HG02571 (cell line): ENCODE measurements at regions not wholly inside any gene's neighbourhood (a gene's known extent, or its start where the extent isn't known, plus 50 kb on each side); places are given as distances from the start of the nearest gene placed in this dataset.

Experiments used
- ATAC-seq: cut with Tn5 transposase; IDR thresholded peaks from one replicate; pipeline ENCODE4 v1.9.1; 2021; ENCODE audit warnings: mild to moderate bottlenecking, moderate library complexity; ENCODE audit not compliant: unreplicated experiment

DNA sequence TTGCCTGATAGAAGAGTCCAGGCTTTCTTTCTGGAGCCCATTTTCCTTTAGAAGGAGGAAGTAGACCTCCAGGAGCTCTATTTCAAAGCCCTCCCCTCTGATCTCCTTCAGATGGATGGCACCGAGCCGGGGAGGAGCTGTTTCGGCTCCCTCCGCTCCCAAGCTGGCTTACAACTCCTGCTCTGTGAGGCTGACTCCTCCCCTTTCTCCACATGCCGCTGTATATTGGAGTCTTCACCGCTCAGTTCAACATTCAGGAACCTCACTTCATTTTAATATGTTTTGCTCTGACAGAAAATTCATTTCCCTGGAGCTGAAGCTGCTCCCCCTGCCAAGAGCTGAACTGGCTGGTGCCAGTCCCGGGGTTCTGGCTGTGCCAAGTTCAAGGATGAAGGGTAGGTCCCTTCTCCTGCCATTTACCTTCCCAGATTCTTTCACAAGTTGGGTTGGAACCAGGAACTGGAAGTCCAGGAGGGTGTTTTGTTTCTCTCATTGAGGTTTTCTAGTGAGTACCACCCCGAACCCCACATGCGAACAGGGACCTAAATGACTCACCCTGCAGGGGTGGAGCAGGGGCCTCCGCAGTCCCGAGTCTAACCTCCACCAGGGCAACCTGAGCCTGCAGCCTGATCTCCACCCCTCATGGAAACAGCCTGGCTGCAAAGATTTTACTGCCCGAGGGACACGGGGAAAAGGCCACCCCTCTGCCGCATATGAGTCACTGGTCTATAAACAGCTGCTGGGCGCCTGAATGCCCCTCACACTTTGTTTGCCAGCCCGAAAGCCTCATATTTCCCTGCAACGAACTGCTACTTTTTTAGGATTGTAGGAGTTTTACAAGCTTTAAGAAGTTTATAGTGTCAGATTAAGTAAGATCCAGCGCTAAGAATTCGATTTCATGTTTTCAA is 68.6 kb upstream of the FOXA2 start:
- ATAC-seq = no peak

DNA sequence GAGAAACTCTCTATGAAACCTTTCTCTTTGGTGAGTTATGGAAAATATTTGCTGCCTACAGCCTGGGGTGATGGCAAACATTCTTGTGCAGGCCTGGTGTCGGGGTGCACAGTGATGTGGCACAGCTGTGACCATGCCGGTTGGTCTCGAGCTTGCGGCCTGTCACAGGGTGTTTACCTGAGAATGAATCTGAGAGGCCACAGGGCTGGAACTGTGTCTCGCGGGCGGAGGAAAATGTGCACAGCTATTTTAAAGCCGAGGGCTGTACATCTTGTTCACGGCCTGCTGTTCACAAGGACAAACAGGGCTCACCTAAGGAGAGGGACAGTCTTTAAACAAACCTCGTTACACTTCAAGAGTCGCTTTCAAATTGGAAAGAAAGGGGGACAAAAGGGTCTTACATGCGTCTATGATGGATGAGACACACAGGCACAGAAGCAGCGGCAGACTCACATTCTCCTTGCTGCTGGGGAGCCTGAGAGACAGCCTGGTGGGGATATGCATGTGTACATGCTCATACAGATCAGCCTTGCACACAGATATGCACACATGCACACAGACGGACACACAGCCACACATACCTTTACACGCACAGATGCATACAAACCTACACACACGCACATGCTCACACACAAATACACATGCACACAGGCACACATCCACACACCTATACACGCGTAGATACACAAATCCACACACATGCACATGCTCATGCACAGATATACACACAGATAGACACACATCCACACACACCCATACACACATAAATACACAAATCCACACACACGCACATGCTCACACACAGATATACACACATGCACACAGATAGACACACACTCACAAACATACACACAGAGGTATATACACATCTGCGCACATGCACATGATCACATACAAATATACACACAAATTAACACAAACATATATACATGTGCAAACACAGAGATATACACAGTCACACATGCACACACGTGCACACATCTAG is 69.6 kb upstream of the FOXA2 start:
- no peak for ATAC-seq

DNA sequence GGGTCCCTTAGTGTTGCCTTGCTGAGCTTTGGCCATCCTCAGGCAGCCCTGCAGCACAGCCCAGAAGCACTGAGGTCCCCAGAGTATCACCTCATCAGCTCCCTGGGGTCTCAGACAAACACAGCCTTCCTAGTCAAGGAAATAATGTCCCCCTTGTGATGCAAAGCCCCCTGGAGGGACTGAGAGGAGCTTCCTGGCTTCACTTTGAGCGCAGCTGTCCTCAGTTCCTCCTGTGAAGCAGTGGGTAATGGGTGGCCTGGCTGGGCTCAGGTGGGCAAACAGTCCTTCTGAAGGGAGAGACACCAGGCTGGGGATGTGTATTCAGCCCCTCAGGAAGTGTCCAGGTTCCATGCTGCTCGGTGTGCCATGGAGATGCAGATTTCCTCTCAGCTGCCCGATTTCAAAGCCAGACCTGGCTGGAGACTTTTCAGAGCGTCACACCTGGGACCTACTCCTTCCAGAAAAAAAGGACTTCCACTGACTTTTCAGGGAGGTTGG is 79.2 kb upstream of the FOXA2 start:
- ATAC-seq = no peak

DNA sequence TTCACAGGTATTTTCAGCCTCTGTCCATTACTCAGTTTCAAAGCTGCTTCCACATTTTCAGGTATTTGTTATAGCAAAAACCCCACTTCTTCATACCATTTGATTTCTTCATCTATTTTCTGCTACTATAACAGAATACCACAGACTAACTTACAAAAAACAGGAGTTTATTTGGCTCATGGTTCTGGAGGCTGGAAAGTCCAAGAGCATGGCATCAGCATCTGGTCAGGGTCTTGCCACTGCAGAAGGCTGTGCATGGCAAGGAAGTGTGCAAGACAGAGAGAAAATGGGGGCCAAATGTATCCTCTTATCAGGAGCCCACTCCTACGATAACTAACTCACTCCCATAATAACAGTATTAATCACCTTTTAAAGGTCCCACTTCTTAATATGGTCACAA is 82.8 kb upstream of the FOXA2 start:
- ATAC-seq = no peak

DNA sequence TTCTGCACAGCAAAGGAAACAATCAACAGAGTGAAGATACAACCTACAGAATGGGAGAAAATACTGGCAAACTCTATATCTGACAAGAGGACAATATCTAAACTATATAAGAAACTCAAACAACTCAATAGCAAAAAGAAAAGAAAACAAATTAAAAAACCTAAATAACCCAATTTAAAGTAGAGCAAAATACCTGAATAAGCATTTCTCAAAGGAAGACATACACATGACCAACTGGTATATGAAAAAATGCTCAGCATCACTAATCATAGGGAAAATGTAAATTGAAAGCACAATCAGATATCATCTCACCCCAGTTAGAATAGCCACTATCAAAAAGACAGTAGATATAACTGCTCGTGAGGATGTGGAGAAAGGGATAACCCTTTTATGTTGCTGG is 87.8 kb upstream of the FOXA2 start:
- ATAC-seq = no peak

DNA sequence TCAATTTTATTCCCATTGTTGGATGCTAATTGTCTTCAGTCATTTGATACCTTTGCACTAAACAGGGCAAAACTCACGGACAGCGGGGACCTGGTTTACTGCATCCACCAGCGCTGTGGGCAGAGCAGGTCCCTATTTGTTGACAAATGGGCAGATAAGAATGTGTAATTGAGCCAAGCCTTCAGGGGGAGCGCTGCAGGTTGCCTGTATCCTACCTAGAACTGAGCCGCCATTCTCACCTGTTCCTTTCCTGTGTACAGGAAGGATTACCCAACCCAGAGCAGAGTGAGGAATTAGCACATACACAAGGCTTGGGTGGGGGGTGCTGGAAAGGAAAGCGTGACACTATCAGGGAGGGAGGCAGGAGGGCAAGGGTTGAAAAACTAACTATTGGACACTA is 89.1 kb upstream of the FOXA2 start:
- ATAC-seq = no peak

DNA sequence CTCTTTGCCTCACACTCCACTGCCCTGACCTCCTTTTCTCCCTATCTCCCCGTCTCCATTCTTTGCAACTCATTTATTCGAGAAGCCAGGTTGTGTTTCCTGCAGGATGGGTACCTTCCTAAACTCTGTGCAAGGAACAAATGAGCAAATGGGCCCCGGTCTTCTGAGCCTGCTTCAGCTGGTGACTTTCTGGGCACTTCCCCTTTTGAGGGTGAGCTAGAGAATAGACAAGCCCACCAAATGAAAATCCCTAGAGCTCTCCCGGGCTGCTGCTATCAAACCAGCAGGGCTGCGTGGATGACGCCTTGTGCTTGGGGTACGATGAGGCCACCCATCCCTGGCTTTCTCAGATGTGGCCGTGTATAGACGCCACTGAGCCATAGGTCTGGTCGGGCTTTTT is 91.0 kb upstream of the FOXA2 start:
- ATAC-seq = no peak

DNA sequence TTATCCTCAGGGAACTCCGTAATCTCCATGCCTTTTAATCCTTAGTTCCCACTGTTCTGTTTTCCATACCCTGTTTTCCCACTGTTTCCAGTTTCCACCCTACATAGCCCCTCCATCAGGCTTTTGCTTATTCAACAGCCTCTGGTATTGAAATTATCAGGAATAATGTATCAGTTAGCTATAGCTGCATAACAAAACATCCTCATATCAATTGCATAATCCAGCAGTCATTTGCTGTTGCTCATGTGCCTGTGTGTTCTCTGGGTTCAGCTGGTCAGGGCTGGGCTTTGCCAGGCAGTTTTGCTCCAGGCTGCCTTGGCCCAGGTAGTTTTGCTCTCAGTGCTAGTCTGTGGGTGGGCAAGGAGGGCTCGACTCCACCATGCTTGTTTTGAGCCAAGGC is 94.3 kb upstream of the FOXA2 start:
- ATAC-seq = no peak

DNA sequence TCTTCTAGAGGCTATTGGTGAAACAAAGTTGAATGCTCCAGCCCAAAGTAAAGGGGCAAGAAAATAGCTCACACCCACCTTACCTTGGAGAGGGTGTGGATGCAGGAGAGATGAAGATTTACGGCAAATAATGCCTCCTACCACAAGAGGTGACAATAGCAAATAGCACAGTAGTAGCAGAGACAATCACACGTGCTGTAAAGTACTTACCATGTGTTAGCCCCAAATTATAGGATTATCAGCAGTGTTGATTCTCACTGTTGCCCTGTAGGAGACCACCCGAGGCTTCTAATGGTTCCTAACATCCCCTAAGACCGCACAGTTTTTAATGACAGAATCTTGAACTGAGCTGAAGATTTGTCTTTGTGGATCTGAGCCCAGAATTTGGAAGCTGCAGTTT is 94.8 kb upstream of the FOXA2 start:
- ATAC-seq = no peak

DNA sequence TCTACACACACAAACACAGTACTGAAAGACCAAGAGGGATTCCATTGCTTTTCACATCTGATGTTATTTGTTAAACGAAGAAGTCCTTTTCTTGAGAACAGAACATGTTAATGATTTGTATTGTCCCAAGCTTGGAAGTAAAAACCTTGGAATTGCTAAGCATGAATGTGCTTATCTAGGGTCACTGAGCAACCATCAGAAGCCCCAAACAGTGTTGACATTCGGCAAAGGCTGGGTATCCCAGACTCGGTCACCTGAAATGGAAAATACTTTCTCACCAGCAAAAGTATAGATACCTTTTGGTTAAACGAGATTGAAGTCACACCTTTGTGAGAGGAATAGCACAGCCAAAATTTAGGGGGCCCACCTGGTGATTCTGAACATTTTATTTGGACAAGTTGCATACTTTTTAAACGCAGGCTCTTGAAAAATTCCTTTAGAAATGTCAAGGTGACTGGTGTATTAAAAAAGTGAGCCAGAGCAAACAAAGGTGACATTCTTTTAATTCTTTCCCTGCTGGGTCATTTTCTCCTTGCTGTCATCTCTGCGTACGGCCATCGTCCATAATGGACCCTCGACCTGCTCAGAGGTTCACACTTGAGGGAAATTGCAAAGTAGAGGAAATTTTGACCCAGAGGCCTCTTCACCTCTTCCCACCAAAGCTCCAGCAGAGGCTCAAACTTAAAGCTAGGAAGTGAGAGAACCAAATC is 95.8 kb upstream of the FOXA2 start:
- ATAC-seq = no peak

DNA sequence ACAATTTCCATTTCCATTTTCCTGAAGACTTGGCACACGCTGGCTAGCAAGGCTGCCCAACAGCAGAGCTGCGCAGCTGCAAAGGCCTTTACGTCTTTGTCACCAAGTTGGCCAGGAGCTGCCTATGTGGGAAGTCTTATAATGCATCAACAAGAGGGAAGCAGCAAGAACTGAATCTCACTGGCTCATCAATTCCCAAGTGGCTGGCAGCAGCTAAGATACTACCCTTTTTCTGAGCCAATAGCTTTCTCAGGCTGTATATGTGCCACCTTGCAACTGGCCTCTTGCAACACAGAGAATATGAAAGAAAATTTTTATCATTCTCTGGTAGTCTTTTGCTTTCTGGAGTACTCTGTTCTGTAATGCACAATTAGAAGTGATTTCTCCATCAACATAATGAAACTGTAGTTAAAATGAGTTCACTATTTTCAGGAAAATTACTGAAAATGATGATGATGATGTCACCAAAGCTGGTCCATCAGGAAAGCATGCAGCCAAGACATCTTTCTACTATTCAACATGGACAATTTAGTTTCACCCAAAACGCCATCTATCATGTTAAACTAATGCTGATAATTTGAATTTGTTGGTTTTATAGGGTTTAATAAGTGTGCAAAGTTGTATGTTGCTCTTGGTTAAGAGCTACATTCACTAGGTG is 97.3 kb upstream of the FOXA2 start:
- no peak for ATAC-seq

DNA sequence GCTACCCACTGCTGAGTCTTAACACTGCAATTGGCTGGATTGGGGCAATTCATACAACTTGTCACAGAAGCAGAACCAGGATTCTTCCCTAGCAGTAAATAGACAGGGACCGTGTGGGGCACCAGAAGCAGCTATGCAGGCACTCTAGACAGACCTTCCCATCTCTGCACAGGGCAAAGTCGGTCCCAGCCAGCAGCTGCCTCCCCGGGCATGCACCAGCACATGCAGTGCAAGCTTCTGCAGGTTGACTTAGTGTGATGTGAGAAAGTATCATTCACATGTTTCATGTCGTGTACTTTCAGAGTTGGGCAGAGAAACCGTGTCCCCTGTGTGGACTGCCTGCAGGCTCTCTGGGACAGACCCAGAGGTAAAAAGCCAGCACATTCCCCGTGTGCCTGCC is 98.0 kb upstream of the FOXA2 start:
- ATAC-seq = no peak

DNA sequence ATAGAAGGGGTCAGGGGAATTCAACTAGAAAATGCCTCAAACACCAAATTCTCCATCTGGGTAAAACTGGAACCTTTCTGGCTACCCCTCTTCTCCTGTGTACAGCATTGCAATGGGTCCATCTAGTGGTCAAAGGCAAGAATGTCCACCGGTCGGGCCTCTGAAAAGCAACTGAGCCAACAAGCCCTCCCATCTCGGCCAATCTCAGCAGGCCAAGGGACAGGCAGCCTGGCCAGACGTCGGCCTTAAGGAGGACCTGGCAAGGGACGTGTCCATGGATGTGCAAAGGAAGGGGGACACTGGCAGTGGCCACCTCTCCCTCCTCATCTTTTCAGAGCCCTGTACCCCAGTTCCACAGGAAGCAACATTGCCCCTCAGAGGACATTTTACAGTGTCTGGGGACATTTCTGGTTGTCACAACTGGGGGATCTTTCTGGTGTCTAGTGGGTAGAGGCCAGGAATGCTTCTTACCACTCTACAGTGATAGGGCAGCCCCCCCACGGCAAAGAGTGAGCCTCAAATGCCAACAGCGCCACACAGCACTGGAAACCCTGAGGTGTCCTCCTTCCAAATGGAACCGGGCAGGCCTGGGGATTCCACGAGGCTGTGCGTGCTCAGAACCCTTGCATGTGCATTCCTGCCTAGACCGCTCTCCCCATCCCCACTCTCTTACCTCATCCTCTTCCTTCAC is 99.8 kb upstream of the FOXA2 start:
- ATAC-seq = peak; percentile 79

DNA sequence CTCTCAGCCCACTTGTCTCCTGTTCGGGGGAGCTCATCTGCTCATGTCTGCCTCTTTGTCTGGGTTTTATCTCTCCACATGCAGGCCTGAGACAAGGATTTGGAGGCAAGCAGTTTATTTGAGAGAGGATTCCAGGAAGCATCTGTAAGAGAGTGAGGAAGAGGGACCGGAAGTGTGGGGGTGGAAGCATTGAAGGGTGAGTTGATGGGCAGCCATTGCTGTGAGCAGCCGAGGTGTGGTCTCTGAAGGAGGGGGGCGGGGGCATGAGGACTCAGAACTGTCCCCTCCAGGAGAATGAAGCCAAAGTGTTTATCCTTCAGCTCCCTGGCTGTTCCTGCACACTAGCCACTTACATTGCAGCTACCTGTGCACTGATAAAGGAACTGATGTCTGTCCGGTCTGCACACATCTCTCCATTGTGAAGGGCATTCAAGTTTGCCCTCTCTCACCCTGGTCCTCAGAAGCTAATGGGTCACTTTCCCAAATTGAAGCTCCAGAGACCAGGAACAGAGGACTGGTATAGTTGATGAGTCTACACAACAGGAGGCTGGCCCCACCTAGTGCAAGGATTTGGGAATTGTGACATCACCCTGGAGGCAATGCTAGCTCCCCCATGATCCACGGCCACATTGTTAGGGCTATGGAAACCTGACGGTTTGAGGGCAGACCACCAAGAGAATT is 100.5 kb upstream of the FOXA2 start:
- no peak for ATAC-seq

DNA sequence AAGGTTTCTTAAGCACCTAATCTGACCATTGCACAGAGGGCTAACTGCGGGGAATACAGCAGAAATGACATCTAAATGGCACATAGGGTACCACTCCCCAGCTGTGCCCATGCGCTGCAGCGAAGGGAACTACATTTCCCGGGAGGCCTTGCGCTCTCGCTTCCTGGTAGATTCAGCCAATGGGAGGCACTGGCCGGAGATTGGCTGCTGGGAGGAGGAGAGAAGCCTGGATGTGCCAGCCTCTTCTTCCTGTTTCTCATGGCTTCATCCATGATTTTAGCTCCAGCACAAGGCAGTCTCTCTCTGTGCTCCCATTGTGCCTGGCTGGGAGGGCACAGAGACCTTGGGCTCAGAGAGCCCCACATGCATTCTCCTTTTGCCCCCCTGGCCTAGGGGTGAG is 101.7 kb upstream of the FOXA2 start:
- ATAC-seq = no peak

DNA sequence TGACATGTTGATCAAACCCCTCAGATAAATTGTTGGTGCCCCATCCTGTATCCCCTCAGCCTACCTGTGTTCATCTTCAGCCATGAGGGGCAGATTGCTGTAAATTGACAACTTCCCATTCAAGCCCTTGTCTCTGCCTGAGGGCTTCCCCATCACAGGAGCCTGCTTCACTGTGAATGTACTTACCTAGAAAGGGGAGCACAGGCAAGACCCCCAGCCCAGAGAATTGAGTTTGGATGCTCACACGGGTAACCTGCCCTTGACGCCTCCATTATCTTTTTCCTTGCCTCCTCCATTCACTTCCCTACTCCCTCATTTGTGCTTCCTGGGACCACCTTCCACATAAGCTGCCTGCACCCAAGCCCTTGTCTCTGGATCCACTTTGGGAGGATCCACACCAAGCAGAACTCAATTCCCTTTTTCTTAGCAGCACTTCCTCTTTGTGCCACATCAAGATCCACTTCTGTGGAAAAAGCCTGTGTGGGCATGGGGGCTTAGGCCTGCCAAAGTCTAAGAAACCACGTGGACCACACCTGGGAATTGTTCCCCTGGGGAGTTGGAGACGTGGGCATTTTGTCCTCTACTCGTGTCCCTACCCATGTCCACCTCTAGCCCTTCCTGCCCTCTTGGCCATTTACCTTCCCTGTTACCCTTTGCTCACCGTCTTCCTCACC is 103.4 kb upstream of the FOXA2 start:
- ATAC-seq = no peak

DNA sequence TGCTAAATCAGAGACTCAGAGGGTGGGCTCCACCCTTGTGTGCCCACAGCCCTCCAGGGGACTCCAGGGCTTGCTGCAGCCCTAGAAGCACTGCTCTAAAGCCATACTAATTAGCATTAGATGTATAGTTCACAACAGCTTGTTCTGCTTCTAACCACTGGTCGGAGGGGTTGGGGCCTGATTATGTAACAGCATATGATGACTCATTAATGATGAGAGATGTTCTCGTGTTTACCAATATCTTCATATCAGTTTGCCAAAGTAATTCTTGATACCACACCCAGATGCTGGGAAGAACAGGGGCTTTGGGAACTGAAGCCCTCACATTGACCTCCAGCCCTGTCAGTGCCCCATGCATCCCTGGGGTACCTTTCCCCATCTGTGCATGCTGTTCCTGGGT is 104.1 kb upstream of the FOXA2 start:
- no peak for ATAC-seq

DNA sequence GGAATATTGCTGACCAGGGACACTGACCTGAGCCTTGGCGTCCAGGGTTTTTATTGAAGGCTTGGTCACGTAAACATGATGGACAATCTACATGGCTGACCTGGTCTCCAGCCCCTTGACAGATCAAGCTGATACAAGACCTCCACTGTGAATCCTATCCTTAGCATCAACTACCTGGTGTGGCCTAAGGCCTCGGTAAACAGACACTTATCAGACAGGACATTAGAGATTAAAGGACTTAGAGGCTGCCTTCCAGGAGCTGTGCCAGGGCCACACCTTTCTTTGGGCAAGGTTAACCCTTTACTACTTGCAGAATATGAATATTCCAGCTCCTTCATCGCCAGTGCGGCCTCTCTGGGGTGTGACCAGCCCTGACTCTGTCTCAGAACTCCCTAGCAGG is 104.9 kb upstream of the FOXA2 start:
- ATAC-seq = no peak

DNA sequence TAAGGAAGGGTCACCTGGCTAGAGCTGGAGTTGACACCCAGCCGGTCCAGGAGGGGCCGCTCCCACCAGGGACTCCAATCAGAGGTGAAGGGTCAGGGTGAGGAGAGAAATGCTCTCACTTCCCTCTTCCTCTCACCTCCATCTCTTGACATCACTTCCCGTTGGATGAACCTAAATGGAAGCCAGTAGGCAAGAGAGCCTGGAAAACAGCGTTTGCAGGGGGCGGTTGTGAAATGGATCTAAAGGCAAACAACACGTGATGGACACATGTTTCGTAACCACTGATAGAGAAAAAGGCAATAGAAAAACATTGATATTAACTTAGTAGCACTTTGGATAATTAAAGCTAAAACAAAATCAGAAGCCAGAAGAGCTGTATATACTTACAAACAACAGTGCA is 105.6 kb upstream of the FOXA2 start:
- no peak for ATAC-seq
